ENCODE measurements at regions not wholly inside any gene's neighbourhood (a gene's known extent, or its start where the extent isn't known, plus 50 kb on each side); places are given as distances from the start of the nearest gene placed in this dataset.
A peak's percentile ranks its signal among the peaks of the same experiment; 100 is the strongest.

GRCh38 chr17:77307479-77308198, 166.9 kb downstream of the SEC14L1 start:
- no peak for DNase-seq (ENCODE audit: low read depth in 3 of 3)

GRCh38 chr17:77308861-77309726, 168.3 kb downstream of the SEC14L1 start:
- no peak for DNase-seq (ENCODE audit: low read depth in 3 of 3)

- DNase-seq (ENCODE audit: low read depth in 3 of 3): no peak
Measured at GRCh38 chr17:77310336-77310735, 169.6 kb downstream of the SEC14L1 start.

- DNase-seq (ENCODE audit: low read depth in 3 of 3): no peak
Measured at GRCh38 chr17:77311371-77311981, 170.7 kb downstream of the SEC14L1 start.

GRCh38 chr17:77312061-77312701, 171.4 kb downstream of the SEC14L1 start:
- DNase-seq (ENCODE audit: low read depth in 3 of 3): no peak

- no peak for DNase-seq (ENCODE audit: low read depth in 3 of 3)
Measured at GRCh38 chr17:77312786-77313599, 172.2 kb downstream of the SEC14L1 start.

- no peak for DNase-seq (ENCODE audit: low read depth in 3 of 3)
Measured at GRCh38 chr17:77313831-77314230, 173.1 kb downstream of the SEC14L1 start.

- DNase-seq (ENCODE audit: low read depth in 3 of 3): no peak
Measured at GRCh38 chr17:77314601-77315000, 173.8 kb downstream of the SEC14L1 start.

GRCh38 chr17:77315010-77315409, 174.2 kb downstream of the SEC14L1 start:
- DNase-seq (ENCODE audit: low read depth in 3 of 3): no peak

GRCh38 chr17:77315551-77316190, 174.9 kb downstream of the SEC14L1 start:
- no peak for DNase-seq (ENCODE audit: low read depth in 3 of 3)

- DNase-seq (ENCODE audit: low read depth in 3 of 3): no peak
Measured at GRCh38 chr17:77316191-77316641, 175.4 kb downstream of the SEC14L1 start.

GRCh38 chr17:77316651-77317050, 175.9 kb downstream of the SEC14L1 start:
- DNase-seq (ENCODE audit: low read depth in 3 of 3): no peak

- no peak for DNase-seq (ENCODE audit: low read depth in 3 of 3)
Measured at GRCh38 chr17:77317091-77317750, 176.5 kb downstream of the SEC14L1 start.

- no peak for DNase-seq (ENCODE audit: low read depth in 3 of 3)
Measured at GRCh38 chr17:77318021-77318420, 177.3 kb downstream of the SEC14L1 start.

GRCh38 chr17:77318491-77319210, 177.9 kb downstream of the SEC14L1 start:
- no peak for DNase-seq (ENCODE audit: low read depth in 3 of 3)

GRCh38 chr17:77319211-77320043, 178.7 kb downstream of the SEC14L1 start:
- DNase-seq (ENCODE audit: low read depth in 3 of 3): peak; percentile 57 to 70 (median 61)

- DNase-seq (ENCODE audit: low read depth in 3 of 3): no peak
Measured at GRCh38 chr17:77320044-77320440, 179.3 kb downstream of the SEC14L1 start.

GRCh38 chr17:77320485-77321256, 179.9 kb downstream of the SEC14L1 start:
- DNase-seq (ENCODE audit: low read depth in 3 of 3): no peak
